BJ (cell line): ENCODE measurements at regions not wholly inside any gene's neighbourhood (a gene's known extent, or its start where the extent isn't known, plus 50 kb on each side); places are given as distances from the start of the nearest gene placed in this dataset.

Experiments used
- CTCF ChIA-PET: fragments of 350-600 bp; formaldehyde crosslinking; extraction: SDS; loops from one replicate; lab custom pipeline; 2021; ENCODE audit warnings: antibody characterized with exemption, inconsistent platforms; lab: Yijun Ruan, JAX
- POLR2A ChIA-PET: fragments of 300-600 bp; sonication (Branson Sonifier 250); formaldehyde crosslinking; extraction: SDS; loops from one replicate; lab custom pipeline; 2021; ENCODE audit warnings: antibody characterized with exemption; lab: Charles Lee
- DNase-seq: peaks from one replicate; pipeline ENCODE4 v3.0.0-alpha.2; 2011; ENCODE audit warnings: low read depth
- H3K27me3 ChIP-seq: 2 replicates; pipeline ENCODE4 v1.6.0; 2011; ENCODE audit warnings: low read length; ENCODE audit not compliant: control insufficient read depth, insufficient read depth
- H3K36me3 ChIP-seq: 2 replicates; pipeline ENCODE4 v1.5.1; 2011; ENCODE audit warnings: low read length; ENCODE audit not compliant: control insufficient read depth, insufficient read depth
- H3K4me3 ChIP-seq: 2 replicates; pipeline ENCODE4 v1.5.1; 2011; ENCODE audit warnings: low read depth, mild to moderate bottlenecking, control low read depth, low read length
- TF ChIP-seq, protein P1 (sequence below): IDR thresholded peaks from 2 replicates; pipeline ENCODE4 v1.5.1; 2011; ENCODE audit warnings: low read depth, mild to moderate bottlenecking, control low read depth, inconsistent platforms, low read length, moderate library complexity; ENCODE audit not compliant: insufficient read depth

DNA sequence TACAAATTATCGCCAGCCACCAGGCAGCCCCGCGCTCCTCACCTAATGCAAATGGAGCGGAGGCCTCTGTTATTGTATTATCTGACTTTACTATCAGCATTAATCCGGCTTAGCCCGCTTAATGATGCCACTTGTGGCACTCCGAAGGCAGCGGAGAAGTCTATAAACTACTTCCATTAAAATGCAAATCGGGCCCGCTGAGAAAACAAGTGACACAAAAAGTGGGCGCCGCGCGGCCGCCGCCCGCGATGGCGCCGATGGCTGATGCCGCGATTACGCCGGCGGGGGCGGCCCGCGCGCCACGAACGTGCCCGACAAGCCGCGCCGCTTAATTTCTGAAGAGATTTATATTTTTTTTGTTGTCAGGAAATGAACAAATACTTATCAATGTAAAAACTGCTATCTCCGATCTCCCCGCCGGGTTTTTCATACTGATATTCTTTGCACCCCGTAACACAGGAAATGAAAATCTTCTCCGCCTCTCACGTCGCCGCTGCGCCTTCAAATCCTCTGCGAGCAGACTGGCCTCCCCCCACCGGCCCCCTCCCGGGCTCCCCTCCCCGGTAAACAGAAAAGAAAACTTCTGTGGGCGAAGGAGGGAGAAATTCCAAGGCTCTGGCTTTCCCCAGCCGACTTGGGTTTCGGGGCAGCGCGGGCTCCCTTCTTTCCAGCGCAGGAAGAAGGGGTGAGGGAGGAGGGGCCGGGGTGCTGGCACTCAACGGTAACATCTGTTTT, 221.8 kb downstream of the INSIG2 start:
- Histone ChIP-seq H3K36me3 (no peaks in the 10 kb centered on the region), H3K4me3 (peak overlapping the region; percentile 48), H3K27me3 (no peaks in the 10 kb centered on the region; the same call in 1 of the 2 replicates)
- TF ChIP-seq, protein P1, sequence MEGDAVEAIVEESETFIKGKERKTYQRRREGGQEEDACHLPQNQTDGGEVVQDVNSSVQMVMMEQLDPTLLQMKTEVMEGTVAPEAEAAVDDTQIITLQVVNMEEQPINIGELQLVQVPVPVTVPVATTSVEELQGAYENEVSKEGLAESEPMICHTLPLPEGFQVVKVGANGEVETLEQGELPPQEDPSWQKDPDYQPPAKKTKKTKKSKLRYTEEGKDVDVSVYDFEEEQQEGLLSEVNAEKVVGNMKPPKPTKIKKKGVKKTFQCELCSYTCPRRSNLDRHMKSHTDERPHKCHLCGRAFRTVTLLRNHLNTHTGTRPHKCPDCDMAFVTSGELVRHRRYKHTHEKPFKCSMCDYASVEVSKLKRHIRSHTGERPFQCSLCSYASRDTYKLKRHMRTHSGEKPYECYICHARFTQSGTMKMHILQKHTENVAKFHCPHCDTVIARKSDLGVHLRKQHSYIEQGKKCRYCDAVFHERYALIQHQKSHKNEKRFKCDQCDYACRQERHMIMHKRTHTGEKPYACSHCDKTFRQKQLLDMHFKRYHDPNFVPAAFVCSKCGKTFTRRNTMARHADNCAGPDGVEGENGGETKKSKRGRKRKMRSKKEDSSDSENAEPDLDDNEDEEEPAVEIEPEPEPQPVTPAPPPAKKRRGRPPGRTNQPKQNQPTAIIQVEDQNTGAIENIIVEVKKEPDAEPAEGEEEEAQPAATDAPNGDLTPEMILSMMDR, result no peak
- no peak for DNase-seq
- CTCF ChIA-PET, result no interaction called here
- POLR2A ChIA-PET, result no interaction called here

DNA sequence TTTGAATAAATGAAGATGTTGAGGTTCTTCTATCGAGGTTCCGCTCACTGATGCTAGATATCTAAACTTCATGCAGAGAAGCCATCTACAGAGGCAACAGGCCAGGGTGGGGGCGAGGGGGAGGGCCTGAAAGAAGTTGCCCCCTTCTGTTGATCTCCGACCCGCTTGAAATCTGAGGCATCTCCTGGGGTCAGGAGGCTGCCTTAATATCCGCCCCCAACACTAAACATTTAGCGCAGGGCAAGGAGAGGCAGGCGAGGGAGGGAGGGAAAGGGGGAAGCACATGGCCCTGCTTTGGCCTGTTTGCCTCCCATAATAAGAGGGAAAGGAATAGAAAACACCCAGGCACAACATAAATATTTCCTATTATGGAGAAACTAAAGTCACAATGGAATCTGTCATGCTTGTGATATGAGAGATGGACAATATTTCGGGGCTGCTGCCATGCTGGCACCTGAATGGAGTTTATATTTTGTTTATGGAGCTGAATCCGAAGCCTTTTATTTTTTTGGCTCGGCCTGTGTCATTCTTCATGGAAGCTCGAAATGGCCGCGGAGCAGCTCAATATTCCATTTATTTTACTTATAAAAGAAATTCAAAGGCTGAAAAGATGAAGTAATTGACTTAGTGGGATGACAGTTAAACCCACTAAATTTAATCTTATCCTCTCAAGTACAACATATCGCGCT, 221.1 kb downstream of the INSIG2 start:
- TF ChIP-seq, protein P1, result no peak
- POLR2A ChIA-PET, result no interaction called here
- Histone ChIP-seq H3K27me3 (no peaks in the 10 kb centered on the region; the same call in 1 of the 2 replicates), H3K36me3 (no peaks in the 10 kb centered on the region), H3K4me3 (peak overlapping the region; percentile 48)
- CTCF ChIA-PET, result no interaction called here
- no peak for DNase-seq

DNA sequence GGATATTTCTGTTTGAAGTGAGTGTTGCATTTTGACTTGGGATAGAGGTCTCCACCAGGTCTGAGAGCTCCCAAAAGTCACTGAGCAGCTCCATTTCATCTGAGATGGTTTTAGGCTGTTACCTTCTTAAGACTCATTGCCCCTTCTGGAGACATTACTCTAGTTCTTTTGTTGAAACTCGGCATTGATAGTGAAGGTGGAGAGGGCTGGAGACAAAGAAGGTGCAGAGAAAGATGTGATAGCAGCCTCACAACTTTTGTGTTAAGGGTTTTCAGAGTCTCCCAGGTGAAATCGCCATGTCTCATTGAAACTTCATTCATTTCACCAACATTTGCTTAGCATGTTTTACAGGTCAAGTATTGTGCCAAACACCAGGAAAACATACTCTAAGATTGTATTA, 219.6 kb downstream of the INSIG2 start:
- Histone ChIP-seq H3K4me3 (no peak overlapping the region), H3K36me3 (no peaks in the 10 kb centered on the region), H3K27me3 (no peaks in the 10 kb centered on the region)
- DNase-seq, result no peak
- ChIA-PET CTCF (no interaction called here), POLR2A (no interaction called here)
- TF ChIP-seq, protein P1, result no peak

DNA sequence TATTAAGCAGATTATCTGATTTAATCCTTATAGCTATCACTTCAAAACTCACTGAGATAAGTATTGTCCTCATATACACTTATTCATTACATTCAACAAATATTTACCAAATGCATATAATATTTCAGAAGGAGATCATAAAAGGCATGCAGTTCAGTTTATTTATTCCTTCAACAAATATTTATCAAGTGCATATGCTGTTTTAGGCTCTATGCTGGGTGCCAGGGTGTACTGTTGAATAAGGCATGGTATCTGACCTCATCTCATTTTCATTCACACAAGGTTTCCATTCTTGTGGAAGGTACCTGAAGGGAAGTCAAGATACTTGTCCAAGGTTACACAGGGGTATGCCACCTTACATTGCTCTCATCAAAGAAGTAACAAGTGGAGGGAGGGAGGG, 213.0 kb downstream of the INSIG2 start:
- H3K36me3 ChIP-seq, result no peaks in the 10 kb centered on the region
- POLR2A ChIA-PET, result no interaction called here
- DNase-seq, result no peak
- no peaks in the 10 kb centered on the region for H3K27me3 ChIP-seq
- CTCF ChIA-PET, result interaction anchor here (1.0 kb wide), 1 partner anchor 22 kb away, joined by 3 read pairs; no protein-coding TSS in a partner anchor
- no peak overlapping the region for H3K4me3 ChIP-seq
- TF ChIP-seq, protein P1, result no peak

DNA sequence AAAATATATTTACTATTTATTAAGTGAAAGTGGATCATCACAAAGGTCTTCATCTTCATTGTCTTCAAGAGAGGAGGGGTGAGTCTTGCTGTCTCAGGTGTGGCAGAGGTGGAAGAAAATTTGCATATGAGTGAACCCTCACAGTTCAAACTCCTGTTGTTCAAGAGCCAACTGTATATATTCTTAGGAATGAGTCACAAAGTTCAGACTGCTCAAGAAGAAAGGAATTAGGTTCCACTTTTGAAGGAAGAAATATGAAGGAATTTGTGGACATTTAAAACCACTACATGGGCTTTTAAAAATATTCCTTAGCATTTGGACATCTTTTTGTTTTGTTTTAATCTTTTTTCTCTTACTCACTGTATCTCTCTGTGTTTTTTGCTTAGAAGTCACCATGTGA, 212.6 kb downstream of the INSIG2 start:
- no peak for DNase-seq
- H3K27me3 ChIP-seq, result no peaks in the 10 kb centered on the region
- ChIA-PET POLR2A (no interaction called here), CTCF (interaction anchor here (2.3 kb wide), 1 partner anchor 11 kb away, joined by 6 read pairs; no protein-coding TSS in a partner anchor)
- H3K36me3 ChIP-seq, result no peaks in the 10 kb centered on the region
- H3K4me3 ChIP-seq, result no peak overlapping the region
- TF ChIP-seq, protein P1, result no peak
